ENCODE measurements at regions not wholly inside any gene's neighbourhood (a gene's known extent, or its start where the extent isn't known, plus 50 kb on each side); places are given as distances from the start of the nearest gene placed in this dataset.
"Not testable (repeated sequence)": the region's sequence is repeated elsewhere in the genome, so short reads cannot be mapped to it uniquely, and the experiment has no call there.

DNA sequence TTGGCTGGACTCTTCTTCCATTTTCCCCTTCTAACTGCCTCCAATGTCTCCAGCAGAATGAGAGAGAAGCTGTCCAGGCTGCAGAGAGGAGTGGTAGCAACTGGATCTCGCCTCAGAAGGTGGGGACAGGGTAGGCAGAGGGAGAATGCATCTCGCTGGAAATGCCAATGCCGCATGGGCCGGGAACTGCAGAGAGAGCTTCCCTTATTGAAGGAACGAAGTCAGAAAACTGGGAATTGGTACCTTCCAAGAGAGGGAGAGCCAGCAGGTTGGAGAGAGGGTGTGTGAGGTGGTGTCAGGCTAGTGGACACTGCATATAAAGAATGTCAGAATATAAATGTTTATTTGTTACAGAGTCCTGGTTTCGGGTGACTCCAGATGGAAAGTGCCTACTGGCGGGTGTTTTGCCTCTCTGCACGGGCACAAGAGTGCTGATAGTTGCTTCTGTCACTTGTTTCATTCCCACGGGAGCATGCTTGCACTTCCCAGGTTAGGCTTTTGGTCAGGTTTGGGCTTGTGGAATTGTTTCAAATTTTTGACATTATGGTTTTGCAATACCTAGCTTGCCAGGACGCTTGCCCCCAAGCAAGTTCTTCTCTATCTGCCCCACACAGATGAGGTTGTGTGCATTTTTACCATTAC, 156.8 kb upstream of the STS start:
- TF ChIP-seq CTCF (IDR thresholded peaks at IDR 0.05; ENCODE audit: borderline replicate concordance) = no peak
- Histone ChIP-seq H3K27me3 (ENCODE audit: low read depth) (no peaks in the 10 kb centered on the region), H3K9me3 (replicated peaks) (peaks cover 17% of the 10 kb centered on the region), H3K36me3 (no peaks in the 10 kb centered on the region), H3K4me1 (no peaks in the 10 kb centered on the region), H3K4me3 (no peak overlapping the region), H3K27ac (replicated peaks) (no peak overlapping the region)
- intact Hi-C loops (cut with micrococcal nuclease) = no loop called here
- no peak for DNase-seq

GRCh38 chrX:6989858-6990257, 157.7 kb upstream of the STS start:
- Histone ChIP-seq H3K27ac (replicated peaks) (no peak overlapping the region), H3K27me3 (ENCODE audit: low read depth) (no peaks in the 10 kb centered on the region), H3K9me3 (replicated peaks) (peaks cover 11% of the 10 kb centered on the region), H3K36me3 (no peaks in the 10 kb centered on the region), H3K4me3 (no peak overlapping the region), H3K4me1 (no peaks in the 10 kb centered on the region)
- intact Hi-C loops (cut with micrococcal nuclease) = no loop called here
- no peak for TF ChIP-seq CTCF (IDR thresholded peaks at IDR 0.05; ENCODE audit: borderline replicate concordance)
- no peak for DNase-seq

DNA sequence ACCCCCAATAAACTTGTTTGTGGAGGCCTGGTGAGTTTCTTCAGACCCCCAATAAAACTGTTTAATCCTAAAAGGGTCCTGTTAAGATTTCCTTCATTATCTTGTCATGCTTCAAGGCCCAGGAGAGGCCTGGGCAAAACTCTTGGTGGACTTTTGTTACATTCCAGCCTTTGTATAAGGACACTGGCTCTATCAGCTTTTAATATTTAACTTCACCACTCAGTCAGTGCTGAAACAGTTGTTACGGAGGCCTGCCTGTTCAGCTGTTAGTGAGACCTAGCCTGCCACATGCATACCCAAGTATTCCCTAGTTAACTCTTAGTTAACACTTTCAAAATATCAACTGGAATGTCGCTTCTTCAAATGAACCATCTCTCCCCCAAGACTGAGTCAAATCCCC, 158.8 kb upstream of the STS start:
- H3K27me3 ChIP-seq (ENCODE audit: low read depth); H3K4me3 ChIP-seq; H3K9me3 ChIP-seq (replicated peaks); intact Hi-C loops (cut with micrococcal nuclease); H3K4me1 ChIP-seq; H3K36me3 ChIP-seq; DNase-seq; H3K27ac ChIP-seq (replicated peaks): not testable (repeated sequence)

DNA sequence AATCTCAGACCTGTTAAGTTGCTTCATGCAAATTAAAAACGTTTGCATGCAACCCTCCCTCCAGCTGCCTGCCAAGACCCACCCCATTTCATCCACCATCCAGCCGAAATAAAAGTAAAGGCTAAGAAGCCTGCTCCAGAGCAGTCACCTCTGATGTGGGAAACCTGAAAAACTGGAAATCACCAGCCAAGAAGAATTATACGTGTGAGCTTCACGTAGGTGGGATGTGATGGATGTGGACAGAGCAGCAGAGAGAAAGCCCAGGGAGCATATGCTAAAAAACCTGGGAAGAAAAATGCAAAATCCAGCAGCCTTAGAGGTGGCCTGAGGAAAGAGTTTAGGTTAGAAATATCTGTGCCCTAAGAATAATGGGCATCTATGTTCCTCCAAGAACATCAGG, 160.6 kb upstream of the STS start:
- intact Hi-C loops (cut with micrococcal nuclease) = no loop called here
- TF ChIP-seq CTCF (IDR thresholded peaks at IDR 0.05; ENCODE audit: borderline replicate concordance) = no peak
- Histone ChIP-seq H3K9me3 (replicated peaks) (no peaks in the 10 kb centered on the region), H3K36me3 (no peaks in the 10 kb centered on the region), H3K4me3 (no peak overlapping the region), H3K27me3 (ENCODE audit: low read depth) (no peaks in the 10 kb centered on the region), H3K4me1 (no peaks in the 10 kb centered on the region), H3K27ac (replicated peaks) (no peak overlapping the region)
- DNase-seq = no peak

- Histone ChIP-seq H3K27ac (replicated peaks) (no peak overlapping the region), H3K27me3 (ENCODE audit: low read depth) (no peaks in the 10 kb centered on the region), H3K36me3 (no peaks in the 10 kb centered on the region), H3K4me1 (no peaks in the 10 kb centered on the region), H3K4me3 (no peak overlapping the region), H3K9me3 (replicated peaks) (no peaks in the 10 kb centered on the region)
- DNase-seq = no peak
- TF ChIP-seq CTCF (IDR thresholded peaks at IDR 0.05; ENCODE audit: borderline replicate concordance) = no peak
- intact Hi-C loops (cut with micrococcal nuclease) = no loop called here
Observed at GRCh38 chrX:6985537-6985936, 162.0 kb upstream of the STS start.

DNA sequence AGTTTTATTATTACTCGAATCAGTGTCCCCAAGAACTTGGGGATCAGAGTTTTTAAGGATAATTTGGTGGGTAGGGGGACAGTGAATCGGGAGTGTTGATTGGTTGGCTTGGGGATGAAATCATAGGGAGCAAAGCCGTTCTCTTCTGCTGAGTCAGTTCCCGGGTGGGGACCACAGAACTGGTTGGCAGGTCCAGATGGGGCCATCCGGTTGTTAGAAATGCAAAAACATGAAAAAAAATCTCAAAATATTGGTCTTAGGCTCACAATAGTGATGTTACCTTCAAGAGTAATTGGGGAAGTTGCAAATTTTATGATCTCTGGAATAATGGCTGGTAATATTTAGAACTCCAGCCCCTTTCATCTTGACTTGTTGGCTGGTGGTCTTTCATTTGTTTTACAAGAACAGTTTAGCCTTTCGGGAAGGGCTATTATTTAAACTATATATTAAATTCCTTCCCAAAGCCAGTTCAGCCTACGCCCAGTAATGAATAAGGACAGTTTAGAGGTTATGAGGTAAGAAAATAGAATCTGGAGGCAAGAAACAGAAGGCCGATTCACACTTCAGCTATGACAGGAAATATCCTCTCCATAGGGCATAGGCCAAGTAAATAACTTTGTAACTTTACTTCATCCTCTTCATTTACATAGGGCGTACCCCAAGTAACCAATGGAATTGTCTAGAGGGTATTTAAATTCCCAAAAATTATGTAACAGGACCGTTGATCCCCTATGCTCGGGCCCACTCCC, 164.1 kb upstream of the STS start:
- intact Hi-C loops (cut with micrococcal nuclease) = no loop called here
- H3K27me3 ChIP-seq (ENCODE audit: low read depth) = no peaks in the 10 kb centered on the region
- no peak for TF ChIP-seq CTCF (IDR thresholded peaks at IDR 0.05; ENCODE audit: borderline replicate concordance)
- H3K9me3 ChIP-seq (replicated peaks) = no peaks in the 10 kb centered on the region
- no peaks in the 10 kb centered on the region for H3K36me3 ChIP-seq
- no peaks in the 10 kb centered on the region for H3K4me1 ChIP-seq
- no peak overlapping the region for H3K4me3 ChIP-seq
- H3K27ac ChIP-seq (replicated peaks) = no peak overlapping the region
- no peak for DNase-seq
